Loucy (cell line): ENCODE measurements at regions not wholly inside any gene's neighbourhood (a gene's known extent, or its start where the extent isn't known, plus 50 kb on each side); places are given as distances from the start of the nearest gene placed in this dataset.
"Not testable (repeated sequence)": the region's sequence is repeated elsewhere in the genome, so short reads cannot be mapped to it uniquely, and the experiment has no call there.

Experiments used
- CTCF ChIP-seq: fragments of 200-600 bp; sonication (generic); conservative IDR thresholded peaks from 2 replicates; pipeline ENCODE4 v1.5.1; 2014; ENCODE audit warnings: mild to moderate bottlenecking, antibody characterized with exemption, low read length
- EZH2phosphoT487 ChIP-seq: fragments of 200-600 bp; IDR thresholded peaks from 2 replicates; pipeline ENCODE4 v1.6.1; 2018; ENCODE audit warnings: antibody characterized with exemption, mild to moderate bottlenecking, moderate library complexity, borderline replicate concordance

- TF ChIP-seq CTCF, EZH2phosphoT487: not testable (repeated sequence)
Observed at GRCh38 chr12:126985663-126986062, 1281.3 kb upstream of the TMEM132C start.
